ENCODE measurements at regions not wholly inside any gene's neighbourhood (a gene's known extent, or its start where the extent isn't known, plus 50 kb on each side); places are given as distances from the start of the nearest gene placed in this dataset.
A peak's percentile ranks its signal among the peaks of the same experiment; 100 is the strongest.

DNA sequence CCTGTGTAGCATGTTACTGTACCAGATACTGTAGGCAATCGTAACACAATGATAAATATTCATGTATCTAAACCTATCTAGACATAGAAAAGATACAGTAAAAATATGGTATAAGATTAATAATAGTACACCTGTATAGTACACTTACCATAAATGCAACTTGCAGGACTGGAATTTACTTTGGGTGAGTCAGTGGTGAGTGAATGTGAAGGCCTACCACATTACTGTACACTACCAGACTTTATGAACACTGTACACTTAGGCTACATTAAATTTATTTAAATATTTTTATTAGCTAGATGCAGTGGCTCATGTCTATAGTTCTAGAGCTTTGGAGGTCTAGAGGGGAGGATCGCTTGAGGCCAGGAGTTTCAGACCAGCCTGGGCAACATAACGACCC is 186.6 kb upstream of the ROPN1 start:
- no peak for DNase-seq (ENCODE audit: low spot score)

DNA sequence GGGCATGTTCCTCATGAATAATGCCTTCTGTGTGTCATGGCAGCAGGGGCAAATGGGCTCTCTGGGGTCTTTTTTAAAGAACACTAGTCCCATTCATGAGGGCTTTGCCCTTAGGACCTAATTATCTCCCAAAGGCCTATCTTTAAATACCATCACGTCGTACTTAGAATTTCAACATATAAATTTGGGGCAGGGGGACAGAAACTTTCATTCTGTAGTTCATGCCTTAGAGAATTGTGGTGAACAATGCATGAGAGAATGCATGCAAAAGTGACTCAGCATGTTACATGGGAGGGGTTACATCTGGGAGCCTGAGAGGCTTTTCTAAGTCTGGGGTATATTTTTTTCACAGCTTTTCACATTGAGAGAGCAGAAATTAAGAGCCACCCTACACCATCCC is 208.5 kb upstream of the ROPN1 start:
- DNase-seq (ENCODE audit: low spot score), result peak; percentile 23

- no peak for DNase-seq (ENCODE audit: low spot score)
Measured at GRCh38 chr3:124201226-124201625, 209.3 kb upstream of the ROPN1 start.

GRCh38 chr3:124201786-124202185 is 209.9 kb upstream of the ROPN1 start:
- DNase-seq (ENCODE audit: low spot score), result no peak

GRCh38 chr3:124202754-124203153 is 210.8 kb upstream of the ROPN1 start:
- peak; percentile 64 for DNase-seq (ENCODE audit: low spot score)

GRCh38 chr3:124203292-124203691 is 211.4 kb upstream of the ROPN1 start:
- no peak for DNase-seq (ENCODE audit: low spot score)

DNA sequence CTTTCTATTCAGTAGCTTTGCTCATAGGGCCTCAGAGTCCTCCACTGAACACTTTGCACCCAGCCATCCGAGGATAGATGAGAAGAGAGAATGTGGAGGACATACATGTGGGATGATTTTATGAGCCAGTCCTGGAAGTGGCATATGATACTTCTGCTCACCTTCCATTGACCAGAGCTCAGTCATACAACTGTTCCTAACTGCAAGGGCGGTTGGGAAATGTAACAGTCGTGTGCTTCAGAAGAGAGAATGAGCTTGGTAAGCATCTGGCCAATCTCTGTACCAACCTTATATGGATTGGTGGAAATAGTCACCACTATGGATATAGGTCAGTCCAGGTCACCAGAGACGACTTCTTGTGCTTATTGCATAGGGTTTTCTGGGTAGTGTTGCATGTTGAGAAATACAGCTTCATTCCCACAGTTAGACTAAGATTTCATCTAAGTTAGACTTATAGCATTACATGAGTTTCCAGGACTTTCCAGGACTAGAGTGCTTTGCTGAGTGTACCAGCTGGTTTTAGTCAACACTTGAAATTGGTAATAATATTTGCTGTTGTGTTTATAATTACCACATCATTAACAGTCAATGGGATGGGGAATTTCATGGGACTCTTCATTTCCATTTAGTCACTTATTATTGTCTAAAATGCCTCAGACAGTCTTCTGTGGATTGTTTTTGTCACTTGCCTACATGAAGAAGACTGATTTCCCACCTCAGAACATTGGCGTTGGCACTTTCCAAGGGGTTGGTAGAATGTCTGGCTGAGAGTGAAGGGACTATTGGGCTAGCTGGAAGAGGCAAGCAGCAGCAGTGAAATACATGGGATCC is 214.5 kb upstream of the ROPN1 start:
- no peak for DNase-seq (ENCODE audit: low spot score)

DNA sequence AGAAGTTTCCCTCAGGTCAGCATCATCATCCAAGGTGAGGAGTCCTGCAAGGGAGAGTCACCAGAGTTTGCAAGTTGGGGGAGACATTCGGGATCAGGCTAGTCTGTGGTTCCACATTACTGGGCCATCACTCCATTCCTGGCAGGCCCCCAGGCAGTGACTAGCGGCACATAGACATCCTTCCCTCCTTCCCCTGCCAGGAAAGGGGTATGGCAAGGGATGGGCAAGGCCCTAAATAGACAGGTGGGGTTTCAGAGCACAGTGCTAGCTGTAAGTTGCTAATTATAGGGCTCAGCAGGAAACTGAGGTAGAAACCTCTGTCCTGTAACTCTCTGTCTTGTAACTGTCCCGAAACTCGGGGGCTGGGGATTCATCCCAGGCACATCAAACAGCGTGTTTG is 215.2 kb upstream of the ROPN1 start:
- DNase-seq (ENCODE audit: low spot score), result no peak

GRCh38 chr3:124207873-124208485 is 216.1 kb upstream of the ROPN1 start:
- no peak for DNase-seq (ENCODE audit: low spot score)

GRCh38 chr3:124209426-124209825 is 217.5 kb upstream of the ROPN1 start:
- peak; percentile 21 for DNase-seq (ENCODE audit: low spot score)

DNA sequence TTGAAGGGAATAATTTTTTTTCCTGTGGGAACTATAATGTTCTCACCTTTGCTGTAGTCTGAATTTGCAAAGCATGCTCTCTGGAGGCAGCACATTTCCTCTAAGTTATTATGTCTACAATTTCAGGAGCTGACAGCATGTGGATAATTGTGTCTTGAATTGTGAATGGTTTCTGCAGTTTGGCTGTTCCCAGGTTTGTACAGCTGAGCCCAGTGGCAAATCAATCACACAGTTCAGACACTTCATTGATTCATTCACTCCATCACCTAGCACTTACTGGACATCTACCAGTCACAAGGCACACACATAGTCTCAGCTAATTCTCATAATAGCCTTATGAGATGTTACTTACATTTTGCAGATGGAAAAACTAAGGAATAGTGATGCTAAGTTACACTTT is 219.0 kb upstream of the ROPN1 start:
- no peak for DNase-seq (ENCODE audit: low spot score)

DNA sequence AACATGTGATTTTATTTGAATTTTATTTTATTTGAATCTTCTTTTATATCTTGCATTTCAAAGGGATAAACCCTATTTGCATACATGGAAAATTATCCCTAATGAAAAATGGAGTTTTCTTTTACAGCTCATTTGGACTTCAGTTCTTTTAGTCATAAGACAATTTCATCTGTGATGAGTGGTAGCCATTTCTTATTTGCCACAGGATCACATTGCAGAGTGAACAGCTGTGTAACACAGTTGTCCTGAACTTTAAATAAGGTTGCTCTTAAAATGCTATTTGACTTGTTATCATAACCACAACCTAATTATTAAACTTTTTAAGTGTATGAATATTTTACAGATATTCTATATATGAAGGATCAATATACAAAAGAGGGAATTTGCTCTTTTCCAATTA is 221.7 kb upstream of the ROPN1 start:
- no peak for DNase-seq (ENCODE audit: low spot score)

GRCh38 chr3:124217542-124217941 is 225.6 kb upstream of the ROPN1 start:
- peak; percentile 76 for DNase-seq (ENCODE audit: low spot score)

DNA sequence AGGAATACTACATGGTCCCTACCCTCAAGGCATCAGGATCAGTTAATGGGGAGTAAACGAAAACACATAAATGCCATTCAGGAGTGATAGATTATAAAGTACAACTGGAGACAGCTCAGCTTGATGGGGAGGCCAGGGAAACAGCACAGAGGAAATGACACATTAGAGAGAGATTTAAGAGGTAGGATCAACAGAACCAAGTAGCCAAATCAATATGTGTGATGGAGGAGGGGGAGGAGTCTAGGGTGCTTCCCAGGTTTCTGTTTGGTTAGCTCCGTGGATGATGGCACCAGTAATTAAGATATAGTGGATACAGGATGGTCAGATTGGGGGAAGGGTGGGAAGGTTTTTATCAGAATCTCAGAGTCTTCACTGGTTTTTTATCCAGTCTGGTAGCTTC is 229.5 kb upstream of the ROPN1 start:
- no peak for DNase-seq (ENCODE audit: low spot score)

DNA sequence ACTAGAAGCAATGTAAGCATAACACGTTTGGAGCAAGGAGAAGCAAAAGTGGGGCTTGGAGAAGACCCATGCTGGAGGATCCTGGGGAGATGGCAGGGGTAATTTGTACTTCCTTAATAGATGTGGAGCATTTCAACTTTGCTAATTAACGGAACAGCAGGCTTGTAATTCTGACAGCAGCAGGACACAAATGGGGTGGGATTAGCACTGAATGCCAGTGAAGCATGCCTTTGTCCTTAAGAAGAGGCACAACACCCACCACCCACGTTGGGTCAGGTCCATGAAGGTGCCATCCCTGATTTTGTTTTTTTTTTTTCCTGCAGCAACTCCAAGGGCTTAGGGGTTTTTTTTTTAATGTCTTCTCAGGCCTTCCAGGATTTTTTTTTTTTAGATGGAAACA is 231.9 kb upstream of the ROPN1 start:
- no peak for DNase-seq (ENCODE audit: low spot score)

DNA sequence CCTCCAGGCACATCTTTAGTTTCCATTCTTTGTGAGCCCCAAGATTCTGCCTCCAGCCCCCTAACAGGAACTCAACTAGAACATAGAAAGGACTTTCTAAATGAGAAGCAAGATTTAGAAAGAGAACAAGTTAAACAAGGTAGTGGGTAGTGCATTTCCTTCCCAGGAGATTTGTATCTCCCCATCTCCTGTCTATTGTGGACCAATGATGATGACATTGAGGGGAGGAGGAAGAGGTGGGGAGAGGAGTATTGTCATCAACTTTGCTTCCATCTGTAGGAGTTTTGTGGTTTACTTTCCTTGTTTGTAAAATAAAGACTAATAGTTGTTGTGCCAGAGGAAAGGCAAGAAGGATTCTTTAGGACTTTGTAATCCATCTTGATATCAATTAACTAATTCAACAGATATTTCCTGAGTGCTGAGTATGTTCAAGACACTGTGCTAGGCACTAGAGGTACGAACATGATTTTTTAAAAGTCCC is 235.3 kb upstream of the ROPN1 start:
- DNase-seq (ENCODE audit: low spot score), result no peak

GRCh38 chr3:124229420-124229819 is 237.5 kb upstream of the ROPN1 start:
- no peak for DNase-seq (ENCODE audit: low spot score)

GRCh38 chr3:124229836-124230235 is 237.9 kb upstream of the ROPN1 start:
- no peak for DNase-seq (ENCODE audit: low spot score)

- no peak for DNase-seq (ENCODE audit: low spot score)
Measured at GRCh38 chr3:124230432-124230831, 238.5 kb upstream of the ROPN1 start.

GRCh38 chr3:124230998-124231397 is 239.1 kb upstream of the ROPN1 start:
- no peak for DNase-seq (ENCODE audit: low spot score)

DNA sequence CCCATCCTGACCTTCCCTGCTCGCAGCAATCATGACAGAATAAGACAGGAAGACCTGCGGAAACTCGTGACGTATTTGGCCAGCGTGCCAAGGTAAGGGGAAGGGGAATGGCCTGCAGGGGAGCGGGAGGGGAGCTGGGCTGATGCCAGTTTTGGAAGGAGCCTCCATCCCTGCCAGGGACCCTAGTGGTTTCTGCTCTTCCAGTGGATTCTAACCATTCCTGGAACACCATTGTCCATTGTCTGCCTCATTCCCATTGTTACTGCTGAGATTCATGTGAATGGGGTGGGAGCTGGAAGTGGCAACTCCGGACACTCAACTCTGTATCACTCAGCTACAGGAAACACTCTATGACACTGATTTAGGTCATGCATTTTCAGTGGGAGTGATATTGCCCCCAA is 242.9 kb upstream of the ROPN1 start:
- DNase-seq (ENCODE audit: low spot score), result no peak

DNA sequence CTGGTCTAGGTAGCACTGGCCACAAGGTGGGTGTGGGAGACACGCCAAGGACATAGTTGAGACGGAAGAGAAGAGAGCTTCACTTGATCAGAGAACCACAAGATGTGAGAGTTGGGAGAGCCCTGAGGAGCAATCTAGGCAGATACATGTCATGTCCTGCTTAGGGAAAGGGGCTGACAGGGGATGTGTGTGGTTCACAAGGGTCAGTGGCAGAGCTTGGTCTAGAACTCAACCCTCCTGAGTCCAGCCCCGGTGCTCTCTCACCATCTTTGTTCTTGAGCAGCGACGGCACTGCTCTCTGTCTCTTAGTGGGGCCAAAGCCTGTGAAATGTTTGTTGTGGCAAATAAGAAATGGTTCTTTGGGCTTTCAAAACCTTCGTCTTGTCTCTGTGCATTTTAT is 243.5 kb upstream of the ROPN1 start:
- no peak for DNase-seq (ENCODE audit: low spot score)

- DNase-seq (ENCODE audit: low spot score), result no peak
Measured at GRCh38 chr3:124243177-124243859, 251.4 kb upstream of the ROPN1 start.
